ENCODE measurements at regions not wholly inside any gene's neighbourhood (a gene's known extent, or its start where the extent isn't known, plus 50 kb on each side); places are given as distances from the start of the nearest gene placed in this dataset.

DNA sequence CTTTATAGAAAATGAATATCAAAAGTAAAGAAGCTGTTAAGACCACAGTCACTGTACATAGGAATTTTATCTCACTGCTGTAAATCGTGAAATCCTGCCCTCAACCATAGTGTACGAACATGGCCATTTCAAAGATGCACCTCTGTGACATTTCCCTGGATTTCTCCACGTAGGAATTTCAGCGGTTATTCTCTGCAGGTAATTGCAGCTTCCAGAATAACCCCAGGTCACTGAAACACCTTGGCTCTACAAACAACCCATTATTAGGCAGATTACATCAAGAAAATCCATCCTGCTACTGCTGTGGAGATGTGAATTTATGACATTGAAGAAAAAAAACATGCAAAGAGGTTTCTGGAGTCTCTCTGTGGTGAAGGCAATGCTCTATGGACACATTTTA, 196.2 kb upstream of the USP25 start:
- H3K4me1 ChIP-seq (ENCODE audit: control insufficient read depth, insufficient read depth, low read length), result no peaks in the 10 kb centered on the region
- H3K27me3 ChIP-seq (ENCODE audit: control insufficient read depth, insufficient read depth), result no peaks in the 10 kb centered on the region
- 81% methylated on average over 4 of the region's 4 CpGs for WGBS
- no peak overlapping the region for H3K27ac ChIP-seq (ENCODE audit: low read length)
- H3K9me3 ChIP-seq (ENCODE audit: control insufficient read depth, low read length), result no peaks in the 10 kb centered on the region
- H3K4me3 ChIP-seq (ENCODE audit: low read length), result no peak overlapping the region
- intact Hi-C loops (cut with DNase I), result no loop called here
- ATAC-seq (no peak), DNase-seq (no peak)

- no peak for ATAC-seq
- intact Hi-C loops (cut with DNase I), result no loop called here
- WGBS, result 61% methylated on average over 4 of the region's 4 CpGs
Observed at GRCh38 chr21:15534450-15534886, 195.3 kb upstream of the USP25 start.

DNA sequence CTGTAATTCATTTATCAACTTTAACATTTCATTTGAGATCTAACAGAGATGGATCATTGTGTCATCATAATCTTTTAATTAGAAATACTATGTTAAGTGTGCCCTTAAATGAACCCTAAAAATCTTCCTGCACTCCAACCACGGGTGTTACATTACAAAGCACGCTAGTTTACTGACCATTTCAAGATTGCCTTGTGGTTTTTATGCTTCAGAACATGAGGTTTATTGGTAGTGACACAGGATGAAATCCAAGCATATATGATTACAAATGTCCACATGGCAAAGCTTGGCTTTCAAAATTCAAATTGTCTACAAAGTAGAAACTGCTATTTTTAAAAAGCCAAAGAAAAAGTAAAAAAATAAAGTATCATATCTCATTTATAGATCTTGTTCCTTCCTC, 190.4 kb upstream of the USP25 start:
- WGBS, result 60% methylated on average over 2 of the region's 2 CpGs
- Histone ChIP-seq H3K27me3 (ENCODE audit: control insufficient read depth, insufficient read depth) (no peaks in the 10 kb centered on the region), H3K9me3 (ENCODE audit: control insufficient read depth, low read length) (no peaks in the 10 kb centered on the region), H3K27ac (ENCODE audit: low read length) (no peak overlapping the region), H3K4me3 (ENCODE audit: low read length) (no peak overlapping the region), H3K4me1 (ENCODE audit: control insufficient read depth, insufficient read depth, low read length) (no peaks in the 10 kb centered on the region)
- ATAC-seq (no peak), DNase-seq (no peak)
- intact Hi-C loops (cut with DNase I), result no loop called here

More at GRCh38 chr21:15534450-15534886, 195.3 kb upstream of the USP25 start:
- Histone ChIP-seq H3K27me3 (ENCODE audit: control insufficient read depth, insufficient read depth) (no peaks in the 10 kb centered on the region), H3K27ac (ENCODE audit: low read length) (no peak overlapping the region), H3K9me3 (ENCODE audit: control insufficient read depth, low read length) (no peaks in the 10 kb centered on the region), H3K4me1 (ENCODE audit: control insufficient read depth, insufficient read depth, low read length) (no peaks in the 10 kb centered on the region), H3K4me3 (ENCODE audit: low read length) (no peak overlapping the region)
- DNase-seq, result no peak

GRCh38 chr21:15543473-15543872, 186.3 kb upstream of the USP25 start:
- H3K4me3 ChIP-seq (ENCODE audit: low read length), result no peak overlapping the region
- WGBS, result 77% methylated on average over 6 of the region's 6 CpGs
- H3K27ac ChIP-seq (ENCODE audit: low read length), result no peak overlapping the region
- no peaks in the 10 kb centered on the region for H3K9me3 ChIP-seq (ENCODE audit: control insufficient read depth, low read length)
- DNase-seq, result no peak
- intact Hi-C loops (cut with DNase I), result no loop called here
- ATAC-seq, result no peak
- no peaks in the 10 kb centered on the region for H3K27me3 ChIP-seq (ENCODE audit: control insufficient read depth, insufficient read depth)
- peaks cover 1% of the 10 kb centered on the region for H3K4me1 ChIP-seq (ENCODE audit: control insufficient read depth, insufficient read depth, low read length)

- DNase-seq (no peak), ATAC-seq (no peak)
- no peaks in the 10 kb centered on the region for H3K9me3 ChIP-seq (ENCODE audit: control insufficient read depth, low read length)
- H3K27ac ChIP-seq (ENCODE audit: low read length), result no peak overlapping the region
- no peaks in the 10 kb centered on the region for H3K27me3 ChIP-seq (ENCODE audit: control insufficient read depth, insufficient read depth)
- WGBS, result 41% methylated on average over 3 of the region's 3 CpGs
- intact Hi-C loops (cut with DNase I), result no loop called here
- no peak overlapping the region for H3K4me3 ChIP-seq (ENCODE audit: low read length)
- H3K4me1 ChIP-seq (ENCODE audit: control insufficient read depth, insufficient read depth, low read length), result peaks cover 1% of the 10 kb centered on the region
Observed at GRCh38 chr21:15549671-15550070, 180.1 kb upstream of the USP25 start.

GRCh38 chr21:15552914-15553494, 176.8 kb upstream of the USP25 start:
- Histone ChIP-seq H3K4me3 (ENCODE audit: low read length) (no peak overlapping the region), H3K27me3 (ENCODE audit: control insufficient read depth, insufficient read depth) (no peaks in the 10 kb centered on the region), H3K4me1 (ENCODE audit: control insufficient read depth, insufficient read depth, low read length) (peaks cover 1% of the 10 kb centered on the region), H3K9me3 (ENCODE audit: control insufficient read depth, low read length) (no peaks in the 10 kb centered on the region), H3K27ac (ENCODE audit: low read length) (no peak overlapping the region)
- WGBS, result 61% methylated on average over 3 of the region's 3 CpGs
- ATAC-seq (no peak), DNase-seq (no peak)
- intact Hi-C loops (cut with DNase I), result no loop called here

GRCh38 chr21:15557925-15558324, 171.9 kb upstream of the USP25 start:
- 84% methylated on average over 4 of the region's 4 CpGs for WGBS
- no peak overlapping the region for H3K27ac ChIP-seq (ENCODE audit: low read length)
- ATAC-seq (no peak), DNase-seq (no peak)
- intact Hi-C loops (cut with DNase I), result no loop called here
- H3K4me1 ChIP-seq (ENCODE audit: control insufficient read depth, insufficient read depth, low read length), result no peaks in the 10 kb centered on the region
- H3K27me3 ChIP-seq (ENCODE audit: control insufficient read depth, insufficient read depth), result no peaks in the 10 kb centered on the region
- no peak overlapping the region for H3K4me3 ChIP-seq (ENCODE audit: low read length)
- H3K9me3 ChIP-seq (ENCODE audit: control insufficient read depth, low read length), result no peaks in the 10 kb centered on the region

DNA sequence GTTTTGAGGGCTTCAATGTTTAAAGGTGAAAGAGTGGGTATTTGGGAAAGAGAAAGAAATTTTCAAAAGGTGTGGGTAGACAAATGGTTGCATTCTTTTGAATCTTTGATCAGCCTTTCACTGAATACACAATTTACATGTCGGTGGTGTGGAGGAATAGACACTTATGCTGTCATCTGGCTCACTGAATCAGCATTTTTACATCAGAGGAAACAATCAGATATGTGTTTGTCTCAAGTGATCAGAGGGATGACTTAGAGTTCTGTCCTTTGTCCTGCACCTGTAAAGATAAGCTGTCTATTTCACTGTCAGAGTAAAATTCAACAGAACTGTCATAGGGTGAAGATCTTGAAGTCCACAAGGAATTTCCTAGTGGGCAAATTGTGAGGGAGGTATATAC, 170.9 kb upstream of the USP25 start:
- no peaks in the 10 kb centered on the region for H3K9me3 ChIP-seq (ENCODE audit: control insufficient read depth, low read length)
- WGBS, result 59% methylated on average over 1 of the region's 1 CpG
- ATAC-seq (no peak), DNase-seq (no peak)
- no peaks in the 10 kb centered on the region for H3K27me3 ChIP-seq (ENCODE audit: control insufficient read depth, insufficient read depth)
- H3K4me1 ChIP-seq (ENCODE audit: control insufficient read depth, insufficient read depth, low read length), result no peaks in the 10 kb centered on the region
- no peak overlapping the region for H3K4me3 ChIP-seq (ENCODE audit: low read length)
- intact Hi-C loops (cut with DNase I), result no loop called here
- H3K27ac ChIP-seq (ENCODE audit: low read length), result no peak overlapping the region

DNA sequence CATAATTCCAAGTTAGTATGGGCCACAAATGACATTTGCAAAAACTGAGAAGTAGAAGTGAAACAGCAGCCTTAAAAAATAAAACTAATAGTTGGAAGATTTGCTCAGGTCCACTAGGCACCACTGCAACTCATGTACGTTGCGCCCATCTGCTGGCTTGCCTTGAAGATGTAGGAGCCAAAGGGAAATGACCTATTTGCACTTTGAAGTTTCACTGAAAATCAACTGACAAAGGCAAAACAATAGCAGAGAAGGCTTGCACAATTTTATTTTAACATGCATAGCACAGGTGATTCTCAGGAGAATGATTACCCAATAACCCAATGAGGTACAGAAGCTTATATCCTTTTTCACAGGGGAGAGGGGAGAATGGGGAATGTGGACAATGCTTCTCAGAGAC, 170.1 kb upstream of the USP25 start:
- no peak for DNase-seq
- whole genome bisulfite sequencing, result 78% methylated on average over 2 of the region's 2 CpGs
- H3K4me3 ChIP-seq (ENCODE audit: low read length), result no peak overlapping the region
- no peaks in the 10 kb centered on the region for H3K27me3 ChIP-seq (ENCODE audit: control insufficient read depth, insufficient read depth)
- H3K9me3 ChIP-seq (ENCODE audit: control insufficient read depth, low read length), result no peaks in the 10 kb centered on the region
- no peak for ATAC-seq
- no peak overlapping the region for H3K27ac ChIP-seq (ENCODE audit: low read length)
- H3K4me1 ChIP-seq (ENCODE audit: control insufficient read depth, insufficient read depth, low read length), result no peaks in the 10 kb centered on the region
- intact Hi-C loops (cut with DNase I), result no loop called here

- Histone ChIP-seq H3K27ac (ENCODE audit: low read length) (no peak overlapping the region), H3K27me3 (ENCODE audit: control insufficient read depth, insufficient read depth) (no peaks in the 10 kb centered on the region), H3K9me3 (ENCODE audit: control insufficient read depth, low read length) (no peaks in the 10 kb centered on the region), H3K4me3 (ENCODE audit: low read length) (no peak overlapping the region), H3K4me1 (ENCODE audit: control insufficient read depth, insufficient read depth, low read length) (no peaks in the 10 kb centered on the region)
- no peak for ATAC-seq
- DNase-seq, result no peak
- intact Hi-C loops (cut with DNase I), result no loop called here
- 86% methylated on average over 6 of the region's 6 CpGs for WGBS
Observed at GRCh38 chr21:15560383-15561056, 169.3 kb upstream of the USP25 start.

DNA sequence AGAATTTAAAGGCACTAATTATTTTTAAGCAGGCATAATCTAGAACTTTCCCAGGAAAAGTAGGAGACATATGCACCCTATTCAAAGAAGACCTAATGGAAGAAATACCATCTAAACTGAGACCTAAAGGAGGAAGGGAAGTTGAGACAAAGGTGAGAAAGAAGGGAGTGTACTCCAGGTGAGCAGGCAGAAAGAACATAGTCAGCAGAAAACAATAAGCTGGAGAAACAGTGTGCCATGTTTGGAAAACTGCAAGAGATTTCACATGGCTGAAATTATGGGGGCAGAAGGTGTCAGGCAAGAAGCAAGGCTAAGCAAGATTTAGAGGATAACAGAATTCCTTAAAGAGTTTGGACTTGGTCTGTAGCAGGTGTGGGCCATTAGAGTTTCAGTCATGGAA, 167.0 kb upstream of the USP25 start:
- Histone ChIP-seq H3K27me3 (ENCODE audit: control insufficient read depth, insufficient read depth) (no peaks in the 10 kb centered on the region), H3K9me3 (ENCODE audit: control insufficient read depth, low read length) (no peaks in the 10 kb centered on the region), H3K4me1 (ENCODE audit: control insufficient read depth, insufficient read depth, low read length) (no peaks in the 10 kb centered on the region), H3K27ac (ENCODE audit: low read length) (no peak overlapping the region), H3K4me3 (ENCODE audit: low read length) (no peak overlapping the region)
- DNase-seq (no peak), ATAC-seq (no peak)
- intact Hi-C loops (cut with DNase I), result no loop called here

DNA sequence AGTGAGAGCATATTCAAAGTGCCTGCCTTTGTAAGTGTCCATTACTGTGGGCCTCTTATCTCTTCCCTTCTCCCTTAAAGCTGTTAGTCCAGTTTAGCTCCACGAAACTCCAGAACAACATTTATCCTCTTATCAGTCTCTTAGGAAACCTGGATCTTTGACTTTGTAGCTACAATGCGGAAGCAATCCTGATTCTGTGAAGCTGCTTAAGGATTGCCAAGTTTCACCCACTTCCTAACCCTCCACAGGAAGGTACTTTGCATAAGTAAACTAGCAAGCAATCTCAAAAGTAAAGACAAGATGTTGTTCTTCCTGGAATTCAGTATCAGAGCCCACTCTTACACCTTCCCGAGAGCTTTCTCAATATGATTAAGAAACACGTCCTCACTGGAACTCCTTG, 164.9 kb upstream of the USP25 start:
- DNase-seq (no peak), ATAC-seq (peak; percentile 40 to 80)
- Histone ChIP-seq H3K4me3 (ENCODE audit: low read length) (no peak overlapping the region), H3K27me3 (ENCODE audit: control insufficient read depth, insufficient read depth) (no peaks in the 10 kb centered on the region), H3K9me3 (ENCODE audit: control insufficient read depth, low read length) (no peaks in the 10 kb centered on the region), H3K27ac (ENCODE audit: low read length) (no peak overlapping the region), H3K4me1 (ENCODE audit: control insufficient read depth, insufficient read depth, low read length) (no peaks in the 10 kb centered on the region)
- 25% methylated on average over 4 of the region's 4 CpGs for WGBS
- intact Hi-C loops (cut with DNase I), result no loop called here
